ENCODE measurements at regions not wholly inside any gene's neighbourhood (a gene's known extent, or its start where the extent isn't known, plus 50 kb on each side); places are given as distances from the start of the nearest gene placed in this dataset.

- Mint-ChIP-seq H3K4me1 (ENCODE audit: low read depth, unreplicated experiment) (no peaks in the 10 kb centered on the region), H3K9me3 (ENCODE audit: unreplicated experiment) (no peaks in the 10 kb centered on the region), H3K4me3 (ENCODE audit: unreplicated experiment) (no peak overlapping the region), H3K27me3 (ENCODE audit: insufficient read depth, unreplicated experiment) (peaks cover 6% of the 10 kb centered on the region), H3K36me3 (ENCODE audit: insufficient read depth, unreplicated experiment) (no peaks in the 10 kb centered on the region), H3K27ac (ENCODE audit: unreplicated experiment) (no peak overlapping the region)
- ChIA-PET POLR2A (no interaction called here), CTCF (no interaction called here)
- no peaks in the 10 kb centered on the region for H3K36me3 ChIP-seq (ENCODE audit: control insufficient read depth, insufficient read depth, low read length)
- H3K27me3 ChIP-seq (replicated peaks; ENCODE audit: control insufficient read depth, insufficient read depth, low read length): no peaks in the 10 kb centered on the region
- H3K9me3 ChIP-seq: no peaks in the 10 kb centered on the region
- TF ChIP-seq CTCF (IDR thresholded peaks at IDR 0.05; ENCODE audit: insufficient read depth in 1 of 2, low read depth in 1 of 2, low read length in 1 of 2, severe bottlenecking in 1 of 2, unreplicated experiment in 1 of 2): no peak
- H3K4me3 ChIP-seq (ENCODE audit: low read depth, low read length): no peak overlapping the region
- DNase-seq: no peak
- BruUV-seq (replicated peaks): no TSS peak
- H3K4me1 ChIP-seq: no peaks in the 10 kb centered on the region
- intact Hi-C loops (cut with micrococcal nuclease; ENCODE audit: unreplicated experiment): no loop called here
Measured at GRCh38 chr1:87240661-87241285, 87.9 kb upstream of the LMO4 start.

- Histone ChIP-seq H3K36me3 (ENCODE audit: control insufficient read depth, insufficient read depth, low read length) (no peaks in the 10 kb centered on the region), H3K9me3 (no peaks in the 10 kb centered on the region), H3K4me3 (ENCODE audit: low read depth, low read length) (no peak overlapping the region), H3K27me3 (replicated peaks; ENCODE audit: control insufficient read depth, insufficient read depth, low read length) (no peaks in the 10 kb centered on the region), H3K4me1 (no peaks in the 10 kb centered on the region)
- no peak for DNase-seq
- CTCF ChIA-PET: no interaction called here
- H3K27ac Mint-ChIP-seq (ENCODE audit: unreplicated experiment): no peak overlapping the region
- intact Hi-C loops (cut with micrococcal nuclease; ENCODE audit: unreplicated experiment): no loop called here
- TF ChIP-seq CTCF (IDR thresholded peaks at IDR 0.05; ENCODE audit: insufficient read depth in 1 of 2, low read depth in 1 of 2, low read length in 1 of 2, severe bottlenecking in 1 of 2, unreplicated experiment in 1 of 2): no peak
- H3K27me3 Mint-ChIP-seq (ENCODE audit: insufficient read depth, unreplicated experiment): peaks cover 6% of the 10 kb centered on the region
- BruUV-seq (replicated peaks): no TSS peak
- H3K9me3 Mint-ChIP-seq (ENCODE audit: unreplicated experiment): no peaks in the 10 kb centered on the region
- no peak overlapping the region for H3K4me3 Mint-ChIP-seq (ENCODE audit: unreplicated experiment)
- H3K4me1 Mint-ChIP-seq (ENCODE audit: low read depth, unreplicated experiment): no peaks in the 10 kb centered on the region
- POLR2A ChIA-PET: no interaction called here
- no peaks in the 10 kb centered on the region for H3K36me3 Mint-ChIP-seq (ENCODE audit: insufficient read depth, unreplicated experiment)
Measured at GRCh38 chr1:87242445-87243185, 86.1 kb upstream of the LMO4 start.

GRCh38 chr1:87243573-87243972 lies 85.1 kb upstream of the LMO4 start:
- Mint-ChIP-seq H3K27ac (ENCODE audit: unreplicated experiment) (no peak overlapping the region), H3K9me3 (ENCODE audit: unreplicated experiment) (no peaks in the 10 kb centered on the region), H3K27me3 (ENCODE audit: insufficient read depth, unreplicated experiment) (peaks cover 2% of the 10 kb centered on the region), H3K36me3 (ENCODE audit: insufficient read depth, unreplicated experiment) (no peaks in the 10 kb centered on the region), H3K4me3 (ENCODE audit: unreplicated experiment) (no peak overlapping the region), H3K4me1 (ENCODE audit: low read depth, unreplicated experiment) (no peaks in the 10 kb centered on the region)
- intact Hi-C loops (cut with micrococcal nuclease; ENCODE audit: unreplicated experiment): no loop called here
- H3K4me3 ChIP-seq (ENCODE audit: low read depth, low read length): no peak overlapping the region
- no TSS peak for BruUV-seq (replicated peaks)
- H3K27me3 ChIP-seq (replicated peaks; ENCODE audit: control insufficient read depth, insufficient read depth, low read length): no peaks in the 10 kb centered on the region
- ChIA-PET POLR2A (no interaction called here), CTCF (no interaction called here)
- no peaks in the 10 kb centered on the region for H3K4me1 ChIP-seq
- no peak for DNase-seq
- no peak for TF ChIP-seq CTCF (IDR thresholded peaks at IDR 0.05; ENCODE audit: insufficient read depth in 1 of 2, low read depth in 1 of 2, low read length in 1 of 2, severe bottlenecking in 1 of 2, unreplicated experiment in 1 of 2)
- H3K36me3 ChIP-seq (ENCODE audit: control insufficient read depth, insufficient read depth, low read length): no peaks in the 10 kb centered on the region
- H3K9me3 ChIP-seq: no peaks in the 10 kb centered on the region

Measured in Caco-2 (cell line).